ENCODE measurements at regions not wholly inside any gene's neighbourhood (a gene's known extent, or its start where the extent isn't known, plus 50 kb on each side); places are given as distances from the start of the nearest gene placed in this dataset.
"Not testable (repeated sequence)": the region's sequence is repeated elsewhere in the genome, so short reads cannot be mapped to it uniquely, and the experiment has no call there.

GRCh38 chr2:154507186-154507585 lies 191.3 kb upstream of the KCNJ3 start:
- DNase-seq, result no peak

GRCh38 chr2:154518872-154519271 lies 179.6 kb upstream of the KCNJ3 start:
- DNase-seq, result no peak

DNA sequence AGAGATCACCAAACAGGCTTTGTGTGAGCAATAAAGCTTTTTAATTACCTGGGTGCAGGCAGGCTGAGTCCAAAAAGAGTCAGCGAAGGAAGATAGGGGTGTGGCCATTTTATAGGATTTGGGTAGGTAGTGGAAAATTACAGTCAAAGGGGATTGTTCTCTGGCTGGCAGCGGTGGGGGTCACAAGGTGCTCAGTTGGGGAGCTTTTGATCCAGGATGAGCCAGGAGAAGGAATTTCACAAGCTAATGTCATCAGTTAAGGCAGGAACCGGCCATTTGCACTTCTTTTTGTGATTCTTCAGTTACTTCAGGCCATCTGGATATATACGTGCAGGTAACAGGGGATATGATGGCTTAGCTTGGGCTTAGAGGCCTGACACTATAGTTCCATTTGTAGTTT lies 177.5 kb upstream of the KCNJ3 start:
- DNase-seq, result not testable (repeated sequence)

DNA sequence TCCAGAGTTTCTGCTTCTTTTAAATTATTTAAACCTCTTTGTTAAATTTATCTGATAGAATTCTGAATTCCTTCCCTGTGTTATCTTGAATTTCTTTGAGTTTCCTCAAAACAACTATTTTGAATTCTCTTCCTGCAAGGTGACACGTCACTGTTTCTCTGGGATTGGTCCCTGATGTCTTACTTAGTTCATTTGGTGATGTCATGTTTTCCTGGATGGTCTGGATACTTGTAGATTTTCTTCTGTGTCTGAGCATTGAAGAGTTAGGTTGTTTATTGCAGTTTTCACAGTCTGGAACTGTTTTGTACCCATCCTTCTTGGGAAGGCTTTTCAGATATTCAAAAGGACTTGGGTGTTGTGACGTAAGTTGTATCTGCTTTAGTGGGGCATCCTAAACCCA lies 172.3 kb upstream of the KCNJ3 start:
- no peak for DNase-seq

GRCh38 chr2:154527962-154528361 lies 170.5 kb upstream of the KCNJ3 start:
- DNase-seq, result no peak

DNA sequence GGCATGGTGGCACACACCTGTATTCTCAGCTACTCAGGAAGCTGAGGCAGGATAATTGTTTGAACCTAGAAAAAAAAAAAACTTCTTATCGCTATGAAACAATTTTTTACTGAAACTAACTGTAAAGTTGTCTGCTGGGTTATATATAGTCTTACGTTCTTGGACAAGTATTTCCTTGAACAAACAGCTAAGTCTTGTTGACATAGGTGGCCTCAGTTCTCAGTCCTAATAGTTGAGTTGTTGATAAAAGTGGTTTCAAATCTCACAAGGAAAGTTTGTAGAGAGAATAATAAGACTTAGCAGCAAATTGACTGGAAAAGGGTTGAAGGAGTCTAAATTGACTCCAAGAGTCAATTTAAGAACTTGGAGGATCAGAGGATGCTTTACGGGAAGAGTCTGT lies 166.5 kb upstream of the KCNJ3 start:
- no peak for DNase-seq

GRCh38 chr2:154532763-154533162 lies 165.7 kb upstream of the KCNJ3 start:
- DNase-seq, result no peak

- no peak for DNase-seq
Observed at GRCh38 chr2:154533300-154533940, 165.1 kb upstream of the KCNJ3 start.

DNA sequence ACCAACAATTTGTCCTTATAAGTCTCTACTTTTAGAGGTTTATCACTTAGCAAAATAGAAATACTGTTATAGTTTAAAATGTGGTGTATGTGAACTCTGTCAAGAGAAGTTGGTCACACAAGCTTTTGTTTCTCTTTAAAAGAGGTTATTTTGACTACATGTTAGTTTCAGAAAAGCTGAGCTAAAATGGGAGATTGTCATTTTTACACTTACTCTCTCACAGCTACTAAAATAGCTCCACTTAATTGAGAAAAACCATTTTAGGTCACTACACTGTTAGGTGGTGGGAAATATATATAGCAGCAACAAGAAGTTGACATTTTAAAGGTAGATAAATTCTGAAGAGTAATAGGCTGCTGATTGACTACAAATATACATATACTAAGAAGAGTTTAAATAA lies 161.5 kb upstream of the KCNJ3 start:
- DNase-seq, result no peak

GRCh38 chr2:154537843-154538450 lies 160.5 kb upstream of the KCNJ3 start:
- DNase-seq, result no peak

- no peak for DNase-seq
Observed at GRCh38 chr2:154546341-154546740, 152.2 kb upstream of the KCNJ3 start.

- no peak for DNase-seq
Observed at GRCh38 chr2:154549869-154550268, 148.6 kb upstream of the KCNJ3 start.

DNA sequence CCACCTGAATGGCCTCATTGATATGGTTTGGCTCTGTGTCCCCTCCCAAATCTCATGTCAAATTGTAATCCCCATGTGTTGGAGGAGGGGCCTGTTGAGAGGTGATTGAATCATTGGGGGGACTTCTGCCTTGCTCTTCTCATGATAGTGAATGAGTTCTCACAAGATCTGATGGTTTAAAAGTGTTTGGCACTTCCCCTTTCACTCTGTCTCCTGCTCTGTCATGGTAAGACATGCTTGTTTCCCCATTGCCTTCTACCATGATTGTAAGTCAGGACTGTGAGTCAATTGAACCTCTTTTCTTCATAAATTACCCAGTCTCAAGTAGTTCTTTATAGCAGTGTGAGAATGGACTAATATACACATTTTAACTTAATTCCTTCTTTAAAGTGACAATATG lies 146.8 kb upstream of the KCNJ3 start:
- no peak for DNase-seq

- no peak for DNase-seq
Observed at GRCh38 chr2:154554046-154554445, 144.4 kb upstream of the KCNJ3 start.

- no peak for DNase-seq
Observed at GRCh38 chr2:154555710-154556109, 142.8 kb upstream of the KCNJ3 start.

GRCh38 chr2:154556146-154556545 lies 142.3 kb upstream of the KCNJ3 start:
- DNase-seq, result no peak

- no peak for DNase-seq
Observed at GRCh38 chr2:154556607-154557006, 141.9 kb upstream of the KCNJ3 start.

- DNase-seq, result no peak
Observed at GRCh38 chr2:154557906-154558305, 140.6 kb upstream of the KCNJ3 start.

DNA sequence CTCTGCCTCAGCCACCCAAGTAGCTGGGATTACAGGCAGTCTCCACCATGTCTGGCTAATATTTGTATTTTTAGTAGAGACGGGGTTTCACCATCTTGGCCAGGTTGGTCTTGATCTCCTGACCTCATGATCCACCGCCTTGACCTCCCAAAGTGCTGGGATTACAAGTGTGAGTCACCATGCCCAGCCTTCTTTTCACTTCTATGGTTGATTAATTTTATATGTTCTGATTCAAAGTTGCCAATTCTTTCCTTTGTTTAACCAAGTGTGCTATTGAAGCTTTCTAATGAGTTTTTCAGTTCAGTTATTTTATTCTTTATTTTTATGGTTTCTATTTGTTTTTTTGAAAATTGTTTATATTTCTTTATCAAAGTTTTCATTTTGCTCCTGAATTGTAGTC lies 133.1 kb upstream of the KCNJ3 start:
- DNase-seq, result no peak

DNA sequence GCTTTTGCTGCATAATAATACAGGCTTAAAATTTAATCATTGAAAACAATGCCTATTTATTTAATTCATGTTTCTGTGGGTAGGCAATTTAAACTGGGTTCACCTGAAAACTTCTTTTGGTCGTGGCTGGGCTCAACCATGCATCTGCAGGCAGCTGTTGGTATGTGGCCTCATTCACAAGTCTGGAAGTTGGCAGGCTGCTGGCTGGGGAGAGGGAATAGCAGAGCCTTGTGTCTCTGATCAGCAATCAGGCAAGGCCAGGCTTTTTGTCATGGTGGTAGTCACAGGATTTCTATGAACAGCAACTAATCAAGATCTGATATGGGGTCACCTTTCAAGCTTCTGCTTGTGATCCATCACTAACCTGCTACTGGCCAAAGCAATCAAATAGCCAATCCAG lies 130.1 kb upstream of the KCNJ3 start:
- DNase-seq, result no peak

- no peak for DNase-seq
Observed at GRCh38 chr2:154570501-154570900, 128.0 kb upstream of the KCNJ3 start.

DNA sequence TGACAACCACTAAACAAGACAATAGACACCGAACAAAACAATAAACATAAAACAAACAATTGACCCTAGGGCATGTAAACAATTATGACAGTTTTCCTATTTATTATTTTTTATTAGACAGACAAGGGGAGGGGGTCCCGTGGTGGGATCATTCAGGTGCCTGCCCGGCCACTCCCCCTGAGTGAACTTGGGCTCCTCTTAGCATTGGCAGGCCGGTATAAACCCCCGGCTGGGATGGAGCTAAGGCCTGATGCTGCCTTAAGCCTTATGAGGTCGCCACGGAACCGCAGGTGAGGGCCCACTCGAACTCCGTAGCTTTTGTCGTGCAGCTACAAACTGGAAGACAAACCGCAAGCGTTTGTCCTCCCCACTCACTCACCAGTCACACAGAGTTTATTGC lies 121.8 kb upstream of the KCNJ3 start:
- not testable (repeated sequence) for DNase-seq

- no peak for DNase-seq
Observed at GRCh38 chr2:154577390-154577789, 121.1 kb upstream of the KCNJ3 start.

GRCh38 chr2:154580767-154581166 lies 117.7 kb upstream of the KCNJ3 start:
- DNase-seq, result no peak

- not testable (repeated sequence) for DNase-seq
Observed at GRCh38 chr2:154582694-154583093, 115.8 kb upstream of the KCNJ3 start.

Measured in midbrain (tissue), 1 donor.